Keratinocyte (primary cell): ENCODE measurements at regions not wholly inside any gene's neighbourhood (a gene's known extent, or its start where the extent isn't known, plus 50 kb on each side); places are given as distances from the start of the nearest gene placed in this dataset.
"Not testable (repeated sequence)": the region's sequence is repeated elsewhere in the genome, so short reads cannot be mapped to it uniquely, and the experiment has no call there.

Experiments
- DNase-seq: peaks from one replicate; pipeline ENCODE4 v3.0.0-alpha.2; 2011; ENCODE audit warnings: low read depth, missing footprints, low spot score
- FAIRE-seq: peaks from 2 replicates; lab custom pipeline; 2011; peaks lifted over from hg19 to GRCh38; lab: Jason Lieb, UNC
- H2AFZ ChIP-seq: 2 replicates; pipeline ENCODE4 v1.6.0; 2012; ENCODE audit warnings: low read length, control low read depth, inconsistent platforms; ENCODE audit not compliant: control insufficient read depth
- H3K27ac ChIP-seq: 2 replicates; pipeline ENCODE4 v1.5.1; 2011; ENCODE audit warnings: low read length; ENCODE audit not compliant: control insufficient read depth, insufficient read depth
- H3K27me3 ChIP-seq: 3 replicates; pipeline ENCODE4 v1.6.0; 2011; ENCODE audit warnings: low read length; ENCODE audit not compliant: control insufficient read depth, insufficient read depth; ENCODE audit errors: extremely low read depth
- H3K36me3 ChIP-seq, 2 experiments: 2 replicates in 1 of 2; 3 replicates in 1 of 2; pipeline ENCODE4 v1.5.1; 2011; ENCODE audit warnings: low read length in 2 of 2, mild to moderate bottlenecking in 1 of 2; ENCODE audit not compliant: control insufficient read depth in 2 of 2, insufficient read depth in 2 of 2; ENCODE audit errors: extremely low read depth in 1 of 2
- H3K4me1 ChIP-seq: 3 replicates; pipeline ENCODE4 v1.5.1; 2011; ENCODE audit warnings: low read length; ENCODE audit not compliant: control insufficient read depth, insufficient read depth; ENCODE audit errors: extremely low read depth
- H3K4me2 ChIP-seq: 3 replicates; pipeline ENCODE4 v1.6.0; 2011; ENCODE audit warnings: low read depth, low read length; ENCODE audit not compliant: control insufficient read depth, insufficient read depth; ENCODE audit errors: extremely low read depth
- H3K4me3 ChIP-seq, 3 experiments: fragments of 200-600 bp in 1 of 3; sonication (generic) in 1 of 3; 2 replicates in 2 of 3; 3 replicates in 1 of 3; pipeline ENCODE4 v1.5.1; 2011 to 2016; ENCODE audit warnings: low read length in 3 of 3, mild to moderate bottlenecking in 3 of 3, control low read depth in 2 of 3, inconsistent platforms in 1 of 3, low read depth in 1 of 3, mixed read lengths in 1 of 3, mixed run types in 1 of 3, moderate library complexity in 1 of 3; ENCODE audit not compliant: control insufficient read depth in 2 of 3, insufficient read depth in 2 of 3; ENCODE audit errors: extremely low read depth in 1 of 3
- H3K79me2 ChIP-seq: 2 replicates; pipeline ENCODE4 v1.6.0; 2012; ENCODE audit warnings: low read length; ENCODE audit not compliant: control insufficient read depth, insufficient read depth
- H3K9ac ChIP-seq: 3 replicates; pipeline ENCODE4 v1.6.0; 2011; ENCODE audit warnings: low read length; ENCODE audit not compliant: control insufficient read depth, insufficient read depth; ENCODE audit errors: extremely low read depth
- H3K9me1 ChIP-seq: 3 replicates; pipeline ENCODE4 v1.6.0; 2011; ENCODE audit warnings: low read length; ENCODE audit not compliant: control insufficient read depth, insufficient read depth; ENCODE audit errors: extremely low read depth
- H3K9me3 ChIP-seq: 2 replicates; pipeline ENCODE4 v1.5.1; 2012; ENCODE audit warnings: low read depth, low read length; ENCODE audit not compliant: control insufficient read depth
- H4K20me1 ChIP-seq: 3 replicates; pipeline ENCODE4 v1.6.0; 2011; ENCODE audit warnings: low read length; ENCODE audit not compliant: control insufficient read depth, insufficient read depth; ENCODE audit errors: extremely low read depth
- EZH2 ChIP-seq: IDR thresholded peaks from one replicate; pipeline ENCODE4 v1.6.1; 2012; ENCODE audit warnings: inconsistent platforms, mild to moderate bottlenecking, low read length, moderate library complexity
- dilution Hi-C: fragments of 300-500 bp; cut with MboI; formaldehyde crosslinking; loops from one replicate; pipeline ENCODE4 v1.7.0; 2020; ENCODE audit warnings: low sequenced_read_pairs; ENCODE audit not compliant: extremely low pct_ligation_motif_present
- TF ChIP-seq, protein P1 (sequence below), 3 experiments: IDR thresholded peaks in 1 of 3; conservative IDR thresholded peaks in 1 of 3; optimal IDR thresholded peaks in 1 of 3; 2 replicates in 2 of 3; 3 replicates in 1 of 3; pipeline versions ENCODE3 to v1.5.1; 2011; ENCODE audit warnings: low read length in 3 of 3, mild to moderate bottlenecking in 3 of 3, moderate library complexity in 2 of 3, control low read depth in 1 of 3, inconsistent platforms in 1 of 3; ENCODE audit not compliant: insufficient read depth in 2 of 3; ENCODE audit errors: extremely low read depth in 1 of 3

DNA sequence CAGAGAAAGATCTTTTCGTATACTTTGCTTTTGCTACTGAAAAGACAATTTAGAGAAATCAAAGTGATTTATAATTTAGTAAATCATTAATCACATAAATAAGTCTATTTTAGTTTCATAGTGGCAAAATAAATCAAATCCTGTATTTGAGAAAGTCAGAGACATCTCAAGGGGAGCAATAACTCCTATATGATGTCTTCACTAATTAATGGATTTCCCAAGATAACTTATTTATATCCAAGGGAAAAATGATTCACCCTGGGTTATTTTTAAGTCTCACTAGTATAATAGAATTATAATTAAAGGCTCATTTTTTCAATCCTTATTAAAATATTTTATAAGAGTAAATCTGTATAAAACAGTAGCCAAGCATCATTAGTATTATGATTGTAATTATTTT lies 177.8 kb upstream of the GIMD1 start:
- DNase-seq, result no peak
- Histone ChIP-seq H4K20me1 (no peaks in the 10 kb centered on the region), H2AFZ (no peak overlapping the region), H3K9me3 (no peaks in the 10 kb centered on the region), H3K4me1 (peaks cover 1% of the 10 kb centered on the region), H3K79me2 (no peaks in the 10 kb centered on the region), H3K27ac (no peak overlapping the region), H3K27me3 (no peaks in the 10 kb centered on the region), H3K36me3 (no peaks in the 10 kb centered on the region), H3K9ac (no peak overlapping the region), H3K9me1 (no peaks in the 10 kb centered on the region), H3K4me3 (no peak overlapping the region), H3K4me2 (no peak overlapping the region)
- dilution Hi-C loops, result no loop called here
- FAIRE-seq, result no peak
- TF ChIP-seq, protein P1, sequence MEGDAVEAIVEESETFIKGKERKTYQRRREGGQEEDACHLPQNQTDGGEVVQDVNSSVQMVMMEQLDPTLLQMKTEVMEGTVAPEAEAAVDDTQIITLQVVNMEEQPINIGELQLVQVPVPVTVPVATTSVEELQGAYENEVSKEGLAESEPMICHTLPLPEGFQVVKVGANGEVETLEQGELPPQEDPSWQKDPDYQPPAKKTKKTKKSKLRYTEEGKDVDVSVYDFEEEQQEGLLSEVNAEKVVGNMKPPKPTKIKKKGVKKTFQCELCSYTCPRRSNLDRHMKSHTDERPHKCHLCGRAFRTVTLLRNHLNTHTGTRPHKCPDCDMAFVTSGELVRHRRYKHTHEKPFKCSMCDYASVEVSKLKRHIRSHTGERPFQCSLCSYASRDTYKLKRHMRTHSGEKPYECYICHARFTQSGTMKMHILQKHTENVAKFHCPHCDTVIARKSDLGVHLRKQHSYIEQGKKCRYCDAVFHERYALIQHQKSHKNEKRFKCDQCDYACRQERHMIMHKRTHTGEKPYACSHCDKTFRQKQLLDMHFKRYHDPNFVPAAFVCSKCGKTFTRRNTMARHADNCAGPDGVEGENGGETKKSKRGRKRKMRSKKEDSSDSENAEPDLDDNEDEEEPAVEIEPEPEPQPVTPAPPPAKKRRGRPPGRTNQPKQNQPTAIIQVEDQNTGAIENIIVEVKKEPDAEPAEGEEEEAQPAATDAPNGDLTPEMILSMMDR (optimal IDR thresholded peaks at IDR 0.05 in 1 of 3, IDR thresholded peaks at IDR 0.05 in 1 of 3, conservative IDR thresholded peaks at IDR 0.05 in 1 of 3; ENCODE audit: extremely low read depth in 1 of 3, insufficient read depth in 2 of 3, low read length in 3 of 3), result no peak
- no peak for TF ChIP-seq EZH2

DNA sequence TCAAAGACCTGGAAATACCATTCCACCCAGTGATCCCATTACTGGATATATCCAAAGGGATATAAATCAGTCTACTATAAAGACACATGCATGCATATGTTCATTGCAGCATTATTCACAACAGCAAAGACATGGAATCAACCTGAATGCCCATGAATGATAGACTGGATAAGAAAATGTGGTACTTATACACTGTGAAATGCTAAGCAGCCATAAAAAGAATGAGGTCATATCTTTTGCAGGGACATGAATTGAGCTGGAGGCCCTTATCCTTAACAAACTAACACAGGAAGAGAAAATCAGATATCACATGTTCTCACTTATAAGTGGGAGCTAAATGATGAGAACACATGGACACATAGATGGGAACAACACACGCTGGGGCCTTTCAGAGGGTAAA lies 174.0 kb upstream of the GIMD1 start:
- H3K4me2 ChIP-seq, H3K9me3 ChIP-seq, H4K20me1 ChIP-seq, H3K79me2 ChIP-seq, H2AFZ ChIP-seq, H3K9ac ChIP-seq, FAIRE-seq, H3K9me1 ChIP-seq, H3K36me3 ChIP-seq, H3K4me3 ChIP-seq, H3K27ac ChIP-seq, dilution Hi-C loops, H3K4me1 ChIP-seq, DNase-seq, H3K27me3 ChIP-seq: not testable (repeated sequence)

DNA sequence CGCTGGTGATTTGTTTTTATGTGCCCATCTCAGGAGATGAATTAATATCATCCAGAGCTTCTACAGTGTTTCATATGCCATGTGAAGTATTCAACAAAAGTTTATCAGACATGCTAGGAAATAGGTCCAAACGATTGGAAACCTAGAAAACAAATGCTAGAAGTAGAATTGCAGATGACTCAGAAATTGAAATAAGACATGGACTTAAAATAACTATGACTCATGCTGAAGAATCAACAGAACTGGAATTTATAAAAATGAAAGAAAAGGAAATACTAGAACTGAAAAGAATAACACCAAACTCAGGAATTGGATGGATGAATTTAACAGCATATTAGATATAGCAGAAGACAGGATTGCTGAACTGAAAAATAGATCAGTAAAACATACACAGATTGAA lies 172.7 kb upstream of the GIMD1 start:
- Histone ChIP-seq H3K4me3 (no peak overlapping the region), H3K9me1 (no peaks in the 10 kb centered on the region), H3K4me2 (peak overlapping the region; percentile 18), H3K79me2 (no peaks in the 10 kb centered on the region), H3K9me3 (no peaks in the 10 kb centered on the region), H3K4me1 (peaks cover 7% of the 10 kb centered on the region), H3K9ac (no peak overlapping the region), H4K20me1 (no peaks in the 10 kb centered on the region), H2AFZ (no peak overlapping the region), H3K36me3 (no peaks in the 10 kb centered on the region), H3K27me3 (no peaks in the 10 kb centered on the region), H3K27ac (no peak overlapping the region)
- peak; percentile 36 for FAIRE-seq
- no peak for DNase-seq
- TF ChIP-seq, protein P1 (optimal IDR thresholded peaks at IDR 0.05 in 1 of 3, IDR thresholded peaks at IDR 0.05 in 1 of 3, conservative IDR thresholded peaks at IDR 0.05 in 1 of 3; ENCODE audit: extremely low read depth in 1 of 3, insufficient read depth in 2 of 3, low read length in 3 of 3), result no peak
- no peak for TF ChIP-seq EZH2
- dilution Hi-C loops, result no loop called here
